Stimulated activated CD4-positive, alpha-beta T cell treated with anti-CD3 and anti-CD28 coated beads, Interleukin-1b, Interleukin-23, amount 100 ng/mL, for 48 hours (primary cell): ENCODE measurements at regions not wholly inside any gene's neighbourhood (a gene's known extent, or its start where the extent isn't known, plus 50 kb on each side); places are given as distances from the start of the nearest gene placed in this dataset.
A peak's percentile ranks its signal among the peaks of the same experiment; 100 is the strongest.

Experiments used
- DNase-seq: peaks from one replicate; pipeline ENCODE4 v3.0.0-alpha.2; 2020

- no peak for DNase-seq
These were observed 223.6 kb upstream of the ASIC2 start for GRCh38 chr17:33516645-33517044.

GRCh38 chr17:33517746-33518145, 224.7 kb upstream of the ASIC2 start:
- no peak for DNase-seq

- no peak for DNase-seq
These were observed 226.6 kb upstream of the ASIC2 start for GRCh38 chr17:33519692-33520091.

GRCh38 chr17:33520426-33521330, 227.6 kb upstream of the ASIC2 start:
- peak; percentile 40 for DNase-seq

- DNase-seq: no peak
These were observed 228.7 kb upstream of the ASIC2 start for GRCh38 chr17:33521784-33522183.

GRCh38 chr17:33522623-33523022, 229.5 kb upstream of the ASIC2 start:
- no peak for DNase-seq

GRCh38 chr17:33523577-33523981, 230.5 kb upstream of the ASIC2 start:
- DNase-seq: no peak

GRCh38 chr17:33525186-33525585, 232.1 kb upstream of the ASIC2 start:
- DNase-seq: no peak

- no peak for DNase-seq
These were observed 233.6 kb upstream of the ASIC2 start for GRCh38 chr17:33526717-33527116.

- DNase-seq: no peak
These were observed 234.2 kb upstream of the ASIC2 start for GRCh38 chr17:33527290-33527689.

- no peak for DNase-seq
These were observed 235.8 kb upstream of the ASIC2 start for GRCh38 chr17:33528846-33529245.

GRCh38 chr17:33529816-33530215, 236.7 kb upstream of the ASIC2 start:
- no peak for DNase-seq

GRCh38 chr17:33531311-33531710, 238.2 kb upstream of the ASIC2 start:
- no peak for DNase-seq

GRCh38 chr17:33534087-33534486, 241.0 kb upstream of the ASIC2 start:
- DNase-seq: no peak

- DNase-seq: no peak
These were observed 252.0 kb upstream of the ASIC2 start for GRCh38 chr17:33545124-33545523.

- no peak for DNase-seq
These were observed 257.2 kb upstream of the ASIC2 start for GRCh38 chr17:33550261-33550660.

- DNase-seq: no peak
These were observed 258.0 kb upstream of the ASIC2 start for GRCh38 chr17:33551075-33551474.

- DNase-seq: no peak
These were observed 258.8 kb upstream of the ASIC2 start for GRCh38 chr17:33551911-33552310.

- no peak for DNase-seq
These were observed 267.1 kb upstream of the ASIC2 start for GRCh38 chr17:33560165-33560564.

GRCh38 chr17:33560871-33561270, 267.8 kb upstream of the ASIC2 start:
- no peak for DNase-seq

GRCh38 chr17:33561569-33562334, 268.7 kb upstream of the ASIC2 start:
- no peak for DNase-seq

- DNase-seq: no peak
These were observed 269.7 kb upstream of the ASIC2 start for GRCh38 chr17:33562792-33563191.

GRCh38 chr17:33564146-33564545, 271.1 kb upstream of the ASIC2 start:
- DNase-seq: no peak

GRCh38 chr17:33567223-33567622, 274.1 kb upstream of the ASIC2 start:
- DNase-seq: no peak
